Stimulated activated naive CD4-positive, alpha-beta T cell treated with Interleukin-2 at 50 U/mL for 16 hours (primary cell): ENCODE measurements at regions not wholly inside any gene's neighbourhood (a gene's known extent, or its start where the extent isn't known, plus 50 kb on each side); places are given as distances from the start of the nearest gene placed in this dataset.

Experiments used
- DNase-seq: peaks from one replicate; lab custom pipeline; 2025; lab: John Stamatoyannopoulos, UW

- DNase-seq, result no peak
Measured at GRCh38 chr5:2032432-2032831, 149.7 kb upstream of the IRX4 start.

GRCh38 chr5:2031581-2031980, 148.9 kb upstream of the IRX4 start:
- no peak for DNase-seq

GRCh38 chr5:2030131-2030530, 147.4 kb upstream of the IRX4 start:
- no peak for DNase-seq

DNA sequence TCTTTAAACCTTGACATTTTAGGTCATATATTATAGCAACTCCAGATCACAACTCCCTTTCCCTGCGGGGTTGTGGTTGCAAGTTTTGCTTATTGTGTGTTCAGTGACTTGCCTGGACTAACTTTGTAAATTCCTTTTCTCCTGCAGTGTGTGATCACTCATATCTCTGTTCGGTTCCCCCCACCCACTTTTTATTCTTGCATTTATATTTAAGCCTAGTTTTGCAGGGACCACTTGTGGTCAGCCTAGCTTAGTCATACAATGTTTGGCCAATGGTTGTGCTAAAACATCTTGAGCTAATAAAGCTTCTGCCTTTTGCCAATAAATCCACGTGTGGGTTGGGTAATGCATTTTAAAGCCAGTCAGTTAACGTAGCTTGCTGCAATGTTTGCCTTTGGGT, 146.5 kb upstream of the IRX4 start:
- DNase-seq, result no peak

DNA sequence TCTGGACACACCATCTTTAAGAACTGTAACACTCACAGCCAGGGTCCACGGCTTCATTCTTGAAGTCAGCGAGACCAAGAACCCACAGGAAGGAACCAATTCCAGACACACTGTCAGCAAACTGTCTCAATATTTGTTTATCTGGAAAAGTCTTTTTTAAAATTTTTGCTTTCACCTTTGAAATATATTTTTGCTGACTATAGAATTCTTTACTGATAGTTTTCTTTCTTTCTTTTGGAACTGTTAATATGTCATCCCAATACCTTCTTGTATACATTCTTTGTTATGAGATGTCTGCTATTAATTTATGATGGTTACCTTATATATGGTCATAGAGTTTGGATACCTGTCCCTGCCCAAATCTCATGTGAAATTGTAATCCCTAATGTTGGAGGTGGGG, 145.1 kb upstream of the IRX4 start:
- no peak for DNase-seq

- no peak for DNase-seq
Measured at GRCh38 chr5:2024986-2025721, 142.4 kb upstream of the IRX4 start.

- DNase-seq, result no peak
Measured at GRCh38 chr5:2023196-2023595, 140.5 kb upstream of the IRX4 start.

DNA sequence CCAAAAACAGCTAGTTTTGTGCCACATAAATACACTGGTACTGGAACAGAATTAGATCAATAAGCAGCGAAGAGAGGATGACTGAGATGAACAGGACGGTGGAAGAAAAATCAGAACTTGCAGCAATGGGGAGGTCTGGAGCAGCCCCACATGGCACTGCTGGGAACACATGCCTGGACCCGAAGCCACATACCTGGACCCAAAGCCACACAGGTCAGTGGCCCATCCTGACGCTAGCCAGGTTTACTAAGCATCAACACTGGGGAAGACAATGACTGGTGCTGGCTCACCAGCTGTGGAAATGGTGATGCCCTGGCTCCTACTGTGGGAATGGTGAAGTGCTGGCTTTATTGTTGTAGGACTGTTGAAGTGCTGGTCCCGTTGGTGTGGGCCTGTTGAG, 139.7 kb upstream of the IRX4 start:
- DNase-seq, result no peak

DNA sequence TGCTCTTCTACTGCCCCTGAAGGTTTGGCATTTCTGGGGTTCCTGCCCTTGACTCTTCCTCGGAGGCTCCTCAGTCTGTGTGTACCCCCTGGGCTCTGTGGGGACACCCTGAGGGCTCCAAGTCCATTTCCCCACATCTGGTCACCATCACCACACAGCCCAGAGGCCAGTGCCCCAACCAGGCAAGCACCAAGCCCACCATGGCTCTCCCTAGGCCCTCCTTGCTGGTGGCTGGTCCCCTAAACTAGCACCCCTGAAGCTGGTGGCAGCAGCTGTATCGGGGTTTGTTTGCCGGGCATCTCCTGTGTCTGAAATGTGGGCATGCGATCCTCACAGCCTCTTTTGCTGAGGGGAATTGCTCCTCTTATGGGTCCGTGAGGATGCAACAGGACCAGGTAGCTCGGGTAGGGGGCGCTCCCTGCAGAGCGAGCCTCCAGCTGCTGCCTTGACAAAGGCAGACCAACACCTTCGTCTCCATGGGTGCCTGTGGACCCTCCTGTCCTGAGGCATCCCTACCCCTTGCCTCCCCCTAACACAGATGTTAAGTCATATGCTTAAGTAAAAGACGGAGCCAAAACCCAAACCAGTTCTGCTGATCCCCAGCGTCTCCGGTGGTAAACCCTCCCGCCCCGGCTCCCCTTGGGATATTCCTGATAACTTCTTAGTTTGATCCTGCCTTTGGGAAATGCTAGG, 138.9 kb upstream of the IRX4 start:
- DNase-seq, result no peak

DNA sequence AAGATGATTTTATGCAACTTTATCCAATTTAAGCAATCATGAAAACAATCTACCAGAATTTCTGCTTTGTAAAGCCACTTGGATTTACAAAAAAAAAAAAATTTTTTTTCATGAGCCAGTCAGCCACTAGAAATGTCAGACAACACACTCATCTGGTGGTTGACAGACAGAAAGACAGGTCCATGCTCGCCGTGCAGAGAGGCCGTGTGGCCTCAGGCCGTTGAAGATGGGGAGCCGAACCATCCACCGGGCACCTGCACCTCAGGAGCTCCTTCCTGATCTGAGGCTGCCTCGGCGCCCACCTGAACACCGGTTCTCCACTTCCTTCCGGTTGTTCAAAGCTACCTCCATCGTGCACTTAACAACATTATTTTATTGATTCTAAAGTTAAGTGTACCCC, 138.0 kb upstream of the IRX4 start:
- DNase-seq, result no peak

DNA sequence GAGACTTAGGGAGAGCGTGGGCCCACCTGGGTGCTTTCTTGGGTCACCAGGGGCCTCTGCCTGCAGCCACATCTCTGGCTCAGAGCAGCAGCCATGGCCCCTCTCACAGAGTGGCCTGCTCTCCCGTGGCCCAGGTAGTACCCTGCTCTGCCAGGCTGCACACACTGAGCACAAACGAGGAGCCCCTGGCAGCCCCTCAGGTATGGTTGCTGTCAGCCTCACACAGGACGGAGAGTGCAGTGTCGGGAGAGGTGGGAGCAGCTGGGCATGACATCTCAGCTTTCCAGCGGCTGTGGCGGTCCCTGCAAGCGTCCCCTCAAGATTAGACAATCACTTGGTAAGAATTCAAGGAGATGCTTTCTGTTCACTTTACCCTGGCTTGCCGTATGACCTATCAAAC, 137.0 kb upstream of the IRX4 start:
- DNase-seq, result no peak

DNA sequence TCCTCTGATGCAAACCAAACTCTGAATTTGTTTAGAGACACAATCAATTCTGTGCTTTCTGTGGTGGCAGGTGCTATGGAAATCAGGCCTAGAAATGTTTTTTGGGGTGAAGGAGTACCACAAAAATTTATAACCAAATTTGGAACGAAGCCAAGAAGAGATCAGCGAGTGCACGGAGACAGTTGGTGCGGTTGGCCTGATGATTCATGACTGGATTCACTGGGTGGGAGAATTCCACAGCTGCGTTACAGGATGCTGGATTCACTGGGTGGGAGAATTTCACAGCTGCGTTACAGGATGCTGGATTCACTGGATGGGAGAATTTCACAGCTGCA, 135.6 kb upstream of the IRX4 start:
- no peak for DNase-seq

DNA sequence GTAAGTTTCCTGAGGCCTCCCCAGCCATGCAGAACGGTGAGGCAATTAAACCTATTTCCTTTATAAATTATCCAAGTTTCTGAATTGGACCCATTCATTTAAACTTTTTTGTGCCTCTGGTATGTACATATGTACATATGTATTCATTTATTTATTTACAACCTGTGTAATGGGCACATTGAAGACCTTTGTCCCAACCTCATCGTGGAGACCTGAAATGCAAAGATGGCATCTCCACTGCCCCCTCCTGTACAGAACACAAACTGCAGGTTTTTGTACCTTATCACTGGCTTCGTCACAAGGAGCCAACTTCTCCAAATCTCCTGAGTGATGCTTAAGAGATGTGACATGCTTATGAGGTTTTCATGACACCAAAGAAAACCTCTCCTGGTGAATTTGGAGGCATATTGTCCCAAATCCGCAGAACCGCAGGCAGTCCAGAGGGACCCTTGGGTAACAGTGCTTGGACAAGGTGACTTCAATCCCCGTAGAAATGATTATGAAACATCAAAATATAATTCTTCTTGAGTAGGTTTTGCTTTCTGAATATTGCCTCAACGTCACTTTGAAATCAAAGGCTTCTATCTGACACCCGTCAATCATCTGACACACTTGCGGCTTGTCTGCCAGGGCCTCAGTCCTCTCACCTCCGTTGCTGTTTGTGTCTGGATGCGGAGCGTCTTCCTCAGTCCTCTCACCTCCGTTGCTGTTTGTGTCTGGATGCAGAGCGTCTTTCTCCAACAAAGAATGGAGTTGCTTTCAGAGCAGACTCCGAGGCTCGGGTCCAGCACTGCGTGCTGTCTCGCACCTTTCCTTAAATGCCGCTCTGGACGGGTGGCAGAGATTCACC, 135.0 kb upstream of the IRX4 start:
- no peak for DNase-seq

DNA sequence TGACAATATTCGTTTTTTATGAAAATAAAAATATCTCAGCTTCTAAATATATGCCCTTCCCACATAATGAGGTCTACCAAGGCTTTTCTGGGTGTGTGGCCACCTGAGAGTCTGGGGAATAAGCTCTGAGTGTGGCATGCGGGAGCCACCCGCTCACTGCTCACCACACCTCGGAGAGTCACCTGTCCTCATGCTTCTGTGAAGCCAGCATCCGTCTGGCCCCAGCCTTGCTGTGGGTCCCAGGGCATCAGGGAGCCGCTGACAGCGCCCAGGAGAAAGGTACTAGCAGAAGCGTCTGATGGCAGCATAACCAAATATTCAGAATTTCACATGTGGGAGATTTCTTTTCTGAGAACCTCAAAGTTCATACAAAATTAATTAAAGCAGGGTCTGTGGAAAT, 133.2 kb upstream of the IRX4 start:
- DNase-seq, result no peak

DNA sequence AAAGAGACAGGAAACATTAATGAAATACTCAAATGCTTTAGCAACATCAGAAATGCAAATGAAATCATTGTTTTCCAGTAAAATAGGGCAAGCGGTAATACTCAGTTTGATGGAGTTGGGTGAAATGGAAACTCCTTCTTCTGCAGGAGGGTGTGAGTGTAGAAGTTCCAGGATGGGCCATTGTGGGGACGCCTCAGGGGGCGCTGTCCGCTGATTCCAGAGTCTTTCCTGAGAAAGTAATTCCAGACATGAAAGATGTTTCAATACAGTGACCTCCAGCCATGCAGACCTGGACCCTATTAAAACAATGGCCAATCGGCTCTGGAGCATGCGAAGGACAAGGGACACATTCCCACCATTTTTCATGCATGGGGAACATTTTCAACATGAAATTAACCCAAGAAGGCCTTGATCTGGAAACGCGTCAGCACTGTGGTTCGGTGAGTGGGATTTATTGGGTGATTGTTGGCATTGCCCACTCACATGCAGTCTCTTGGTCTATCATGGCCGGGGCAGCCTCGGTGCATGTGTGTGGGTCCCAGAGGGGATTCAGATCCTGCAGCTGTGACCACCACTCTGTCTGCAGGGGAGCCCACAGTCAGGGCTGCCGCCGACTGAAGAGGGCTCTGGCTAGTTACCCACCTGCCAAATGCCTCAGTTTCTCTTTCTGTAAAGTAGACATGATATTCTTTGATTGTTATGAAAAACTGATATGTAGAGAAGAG, 132.6 kb upstream of the IRX4 start:
- DNase-seq, result no peak

- no peak for DNase-seq
Measured at GRCh38 chr5:2014058-2014610, 131.4 kb upstream of the IRX4 start.

GRCh38 chr5:2013301-2014057, 130.8 kb upstream of the IRX4 start:
- DNase-seq, result no peak

GRCh38 chr5:2012885-2013284, 130.2 kb upstream of the IRX4 start:
- DNase-seq, result no peak

DNA sequence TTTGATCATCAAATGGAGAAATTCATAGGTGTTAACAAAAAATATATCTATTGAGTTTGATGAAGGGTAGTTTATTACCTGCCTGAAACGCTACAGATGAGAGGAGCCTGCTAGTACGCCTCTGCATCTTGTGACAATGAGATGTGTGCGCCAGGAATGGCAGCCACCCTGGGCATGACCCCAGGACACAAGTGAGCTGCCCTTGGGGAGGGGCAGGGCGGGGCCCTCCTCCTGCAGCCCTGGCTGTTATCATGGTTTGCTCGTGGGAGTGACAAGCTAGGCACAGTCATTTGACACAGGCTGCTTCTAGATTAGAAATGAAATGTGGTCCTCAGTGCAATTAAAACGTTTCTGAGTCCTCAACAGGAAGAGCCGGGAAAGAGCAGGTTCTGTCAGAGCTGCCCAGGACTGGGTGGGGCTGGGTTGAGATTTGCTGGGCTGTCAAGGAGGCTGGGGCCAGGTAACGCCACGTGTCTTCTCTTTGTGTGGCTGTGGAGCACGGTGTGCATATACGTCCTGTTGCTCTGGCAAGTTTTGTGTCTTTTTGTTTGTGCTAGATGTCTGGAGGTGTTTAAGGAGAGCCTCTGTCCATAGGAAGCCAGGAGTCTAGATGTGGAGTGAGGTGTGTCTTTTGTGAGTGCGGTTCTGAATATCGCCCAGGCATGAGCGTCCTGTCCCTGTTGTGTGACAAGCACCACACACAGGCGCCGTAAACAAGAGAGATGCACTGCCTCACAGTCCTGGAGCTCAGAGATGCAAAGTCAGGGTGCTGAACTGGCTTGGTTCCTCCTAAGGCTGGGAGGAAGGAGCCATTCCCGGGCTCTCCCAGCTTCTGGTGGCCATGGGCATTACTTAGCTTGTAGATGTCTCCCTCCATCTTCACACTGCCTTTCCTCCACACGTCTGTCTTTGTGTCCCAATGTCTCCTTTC, 129.0 kb upstream of the IRX4 start:
- no peak for DNase-seq

GRCh38 chr5:2010940-2011339, 128.2 kb upstream of the IRX4 start:
- no peak for DNase-seq
